Endothelial cell of umbilical vein (primary cell): ENCODE measurements at regions not wholly inside any gene's neighbourhood (a gene's known extent, or its start where the extent isn't known, plus 50 kb on each side); places are given as distances from the start of the nearest gene placed in this dataset.

Experiments used
- BruUV-seq: library from RNA; stranded (reverse); fragments of 400-500 nt; replicated peaks from 2 replicates; lab custom pipeline; 2021; lab: Mats Ljungman, UMichigan
- CTCF ChIA-PET: fragments of 300-600, 350-600 bp; sonication (Branson Sonifier 250); formaldehyde crosslinking; loops from one replicate; lab custom pipeline; 2021; ENCODE audit warnings: antibody characterized with exemption, inconsistent platforms; lab: Charles Lee
- POLR2A ChIA-PET: fragments of 300-600, 350-600 bp; sonication (Branson Sonifier 250); formaldehyde crosslinking; loops from one replicate; lab custom pipeline; 2021; ENCODE audit warnings: antibody characterized with exemption, inconsistent platforms; lab: Charles Lee
- DNase-seq: peaks from one replicate; pipeline ENCODE4 v3.0.0-alpha.2; 2011; ENCODE audit warnings: low read depth, low spot score
- FAIRE-seq: peaks from 2 replicates; lab custom pipeline; 2011; peaks lifted over from hg19 to GRCh38; lab: Jason Lieb, UNC
- H2AFZ ChIP-seq: 2 replicates; pipeline ENCODE4 v1.6.0; 2012; ENCODE audit warnings: low read depth, low read length, control low read depth, inconsistent platforms
- H3K27ac ChIP-seq: 2 replicates; pipeline ENCODE4 v1.5.1; 2011; ENCODE audit warnings: low read depth, mild to moderate bottlenecking, control low read depth, low read length, moderate library complexity; ENCODE audit not compliant: insufficient read depth
- H3K27me3 ChIP-seq, 2 experiments: 2 replicates each; pipeline versions ENCODE4 v1.6.0 to v1.6.1; 2011; ENCODE audit warnings: low read length in 2 of 2, mixed read lengths in 1 of 2; ENCODE audit not compliant: control insufficient read depth in 2 of 2, insufficient read depth in 2 of 2
- H3K36me3 ChIP-seq, 2 experiments: 2 replicates in 1 of 2; 3 replicates in 1 of 2; pipeline ENCODE4 v1.5.1; 2011; ENCODE audit warnings: low read length in 2 of 2, mild to moderate bottlenecking in 1 of 2, moderate library complexity in 1 of 2; ENCODE audit not compliant: control insufficient read depth in 2 of 2, insufficient read depth in 2 of 2; ENCODE audit errors: extremely low read depth in 1 of 2
- H3K4me1 ChIP-seq: 3 replicates; pipeline ENCODE4 v1.5.1; 2011; ENCODE audit warnings: mild to moderate bottlenecking, low read length; ENCODE audit not compliant: control insufficient read depth, insufficient read depth; ENCODE audit errors: extremely low read depth
- H3K4me2 ChIP-seq: 2 replicates; pipeline ENCODE4 v1.6.1; 2011; ENCODE audit warnings: low read length, control low read depth, mixed read lengths; ENCODE audit not compliant: insufficient read depth
- H3K4me3 ChIP-seq, 3 experiments: fragments of 200-600 bp in 1 of 3; sonication (generic), shearing (Covaris generic) in 1 of 3; replicated peaks in 1 of 3; 2 replicates each; pipeline ENCODE4 v1.5.1; 2011 to 2016; ENCODE audit warnings: control low read depth in 3 of 3, low read length in 3 of 3, mild to moderate bottlenecking in 2 of 3, inconsistent platforms in 1 of 3, low read depth in 1 of 3, moderate library complexity in 1 of 3; ENCODE audit not compliant: insufficient read depth in 1 of 3
- H3K79me2 ChIP-seq: 2 replicates; pipeline ENCODE4 v1.6.0; 2012; ENCODE audit warnings: low read length, inconsistent platforms; ENCODE audit not compliant: control insufficient read depth, insufficient read depth
- H3K9ac ChIP-seq: replicated peaks from 2 replicates; pipeline ENCODE3; 2011; ENCODE audit warnings: low read length, control low read depth; ENCODE audit not compliant: insufficient read depth; ENCODE audit errors: extremely low read depth
- H3K9me1 ChIP-seq: replicated peaks from 3 replicates; pipeline ENCODE4 v1.6.0; 2011; ENCODE audit warnings: mild to moderate bottlenecking, low read length; ENCODE audit not compliant: control insufficient read depth, insufficient read depth; ENCODE audit errors: extremely low read depth
- H3K9me3 ChIP-seq: replicated peaks from 2 replicates; pipeline ENCODE4 v1.5.1; 2012; ENCODE audit warnings: low read length, inconsistent platforms; ENCODE audit not compliant: control insufficient read depth, insufficient read depth
- H4K20me1 ChIP-seq: replicated peaks from 2 replicates; pipeline ENCODE3; 2011; ENCODE audit warnings: mild to moderate bottlenecking, low read length; ENCODE audit not compliant: control insufficient read depth, insufficient read depth; ENCODE audit errors: extremely low read depth
- EZH2 ChIP-seq: IDR thresholded peaks from 2 replicates; pipeline ENCODE4 v1.6.1; 2012; ENCODE audit warnings: borderline replicate concordance, low read depth, mild to moderate bottlenecking, moderate library complexity, low read length, inconsistent platforms; ENCODE audit not compliant: severe bottlenecking
- FOS ChIP-seq: IDR thresholded peaks from 2 replicates; pipeline ENCODE4 v1.6.1; 2011; ENCODE audit warnings: mild to moderate bottlenecking, low read length, moderate library complexity, borderline replicate concordance; ENCODE audit not compliant: insufficient read depth
- GATA2 ChIP-seq: IDR thresholded peaks from 2 replicates; pipeline ENCODE4 v1.7.0; 2011; ENCODE audit warnings: low read depth, mild to moderate bottlenecking, moderate library complexity, mixed read lengths, low read length; ENCODE audit not compliant: insufficient read length, insufficient read depth
- JUN ChIP-seq: IDR thresholded peaks from 2 replicates; pipeline ENCODE4 v1.6.1; 2011; ENCODE audit warnings: borderline replicate concordance, low read depth; ENCODE audit not compliant: insufficient read length, insufficient read depth
- MYC ChIP-seq: IDR thresholded peaks from one replicate; pipeline ENCODE4 v1.6.1; 2011; ENCODE audit warnings: mild to moderate bottlenecking, low read depth, low read length
- POLR2A ChIP-seq: IDR thresholded peaks from 2 replicates; pipeline ENCODE4 v1.6.1; 2012; ENCODE audit warnings: low read depth, mild to moderate bottlenecking, control low read depth, low read length
- POLR2AphosphoS5 ChIP-seq: IDR thresholded peaks from 2 replicates; pipeline ENCODE4 v1.6.1; 2012; ENCODE audit warnings: low read depth, mild to moderate bottlenecking, control low read depth, low read length, moderate library complexity; ENCODE audit not compliant: insufficient read depth
- dilution Hi-C: fragments of 300-500 bp; cut with MboI; formaldehyde crosslinking; loops from one replicate; pipeline ENCODE4 v1.15.0; 2019; ENCODE audit warnings: low sequenced_read_pairs; ENCODE audit not compliant: extremely low pct_ligation_motif_present
- intact Hi-C: fragments of 100-400 bp; cut with micrococcal nuclease; formaldehyde crosslinking; loops from one replicate; pipeline ENCODE4 v1.10.0; 2022
- TF ChIP-seq, protein P1 (sequence below): IDR thresholded peaks from 2 replicates; pipeline ENCODE4 v1.6.1; 2011; ENCODE audit not compliant: insufficient read depth, insufficient read length
- TF ChIP-seq, protein P2 (sequence below), 2 donors: IDR thresholded peaks; 1 replicate in 1 of 2; 2 replicates in 1 of 2; pipeline ENCODE4 v1.5.1; 2011; ENCODE audit warnings: low read length in 2 of 2, mild to moderate bottlenecking in 2 of 2, moderate library complexity in 2 of 2, control low read depth in 1 of 2, inconsistent platforms in 1 of 2, low read depth in 1 of 2; ENCODE audit not compliant: insufficient read depth in 1 of 2; ENCODE audit errors: extremely low read depth in 1 of 2

DNA sequence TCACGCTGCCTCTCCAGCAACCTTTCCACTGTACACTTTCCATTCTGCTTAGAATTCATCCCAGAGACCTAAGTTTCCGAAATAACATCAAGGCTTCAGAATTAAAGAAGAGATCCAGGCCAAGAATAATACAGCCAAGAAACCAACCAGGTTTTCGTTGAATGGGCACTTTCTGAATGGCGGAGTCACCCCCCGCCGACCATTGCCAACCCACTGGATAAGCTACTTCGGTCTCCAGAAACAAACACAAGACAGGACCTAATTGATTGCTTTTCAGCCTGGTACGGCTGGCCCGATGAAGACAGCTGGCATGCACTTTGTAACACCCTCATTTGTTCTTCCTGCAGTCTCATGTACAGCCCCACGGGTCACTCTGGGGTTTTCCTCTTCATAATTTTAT is 308.1 kb upstream of the ZFHX3 start:
- Histone ChIP-seq H3K9me1 (no peaks in the 10 kb centered on the region), H2AFZ (no peak overlapping the region), H3K9ac (no peak overlapping the region), H3K79me2 (no peaks in the 10 kb centered on the region), H3K4me3 (no peak overlapping the region), H3K4me2 (no peak overlapping the region), H3K4me1 (no peaks in the 10 kb centered on the region), H3K27me3 (no peaks in the 10 kb centered on the region), H3K36me3 (no peaks in the 10 kb centered on the region), H3K9me3 (peaks cover 2% of the 10 kb centered on the region), H4K20me1 (no peaks in the 10 kb centered on the region), H3K27ac (no peak overlapping the region)
- BruUV-seq: no TSS peak
- TF ChIP-seq FOS: no peak
- TF ChIP-seq, protein P1, sequence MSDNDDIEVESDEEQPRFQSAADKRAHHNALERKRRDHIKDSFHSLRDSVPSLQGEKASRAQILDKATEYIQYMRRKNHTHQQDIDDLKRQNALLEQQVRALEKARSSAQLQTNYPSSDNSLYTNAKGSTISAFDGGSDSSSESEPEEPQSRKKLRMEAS: no peak
- TF ChIP-seq POLR2A: no peak
- no peak for TF ChIP-seq GATA2
- no peak for TF ChIP-seq POLR2AphosphoS5
- no peak for TF ChIP-seq MYC
- TF ChIP-seq JUN: no peak
- TF ChIP-seq, protein P2, sequence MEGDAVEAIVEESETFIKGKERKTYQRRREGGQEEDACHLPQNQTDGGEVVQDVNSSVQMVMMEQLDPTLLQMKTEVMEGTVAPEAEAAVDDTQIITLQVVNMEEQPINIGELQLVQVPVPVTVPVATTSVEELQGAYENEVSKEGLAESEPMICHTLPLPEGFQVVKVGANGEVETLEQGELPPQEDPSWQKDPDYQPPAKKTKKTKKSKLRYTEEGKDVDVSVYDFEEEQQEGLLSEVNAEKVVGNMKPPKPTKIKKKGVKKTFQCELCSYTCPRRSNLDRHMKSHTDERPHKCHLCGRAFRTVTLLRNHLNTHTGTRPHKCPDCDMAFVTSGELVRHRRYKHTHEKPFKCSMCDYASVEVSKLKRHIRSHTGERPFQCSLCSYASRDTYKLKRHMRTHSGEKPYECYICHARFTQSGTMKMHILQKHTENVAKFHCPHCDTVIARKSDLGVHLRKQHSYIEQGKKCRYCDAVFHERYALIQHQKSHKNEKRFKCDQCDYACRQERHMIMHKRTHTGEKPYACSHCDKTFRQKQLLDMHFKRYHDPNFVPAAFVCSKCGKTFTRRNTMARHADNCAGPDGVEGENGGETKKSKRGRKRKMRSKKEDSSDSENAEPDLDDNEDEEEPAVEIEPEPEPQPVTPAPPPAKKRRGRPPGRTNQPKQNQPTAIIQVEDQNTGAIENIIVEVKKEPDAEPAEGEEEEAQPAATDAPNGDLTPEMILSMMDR (IDR thresholded peaks at IDR 0.05; ENCODE audit: extremely low read depth in 1 of 2, insufficient read depth in 1 of 2, low read depth in 1 of 2, low read length in 2 of 2): no peak
- no peak for TF ChIP-seq EZH2
- CTCF ChIA-PET: no interaction called here
- intact Hi-C loops (no loop called here), dilution Hi-C loops (no loop called here)
- DNase-seq (no peak), FAIRE-seq (no peak)
- POLR2A ChIA-PET: interaction anchor here (0.7 kb wide), 1 partner anchor 9 kb away, joined by 3 read pairs; no protein-coding TSS in a partner anchor
